ENCODE measurements at regions not wholly inside any gene's neighbourhood (a gene's known extent, or its start where the extent isn't known, plus 50 kb on each side); places are given as distances from the start of the nearest gene placed in this dataset.

DNA sequence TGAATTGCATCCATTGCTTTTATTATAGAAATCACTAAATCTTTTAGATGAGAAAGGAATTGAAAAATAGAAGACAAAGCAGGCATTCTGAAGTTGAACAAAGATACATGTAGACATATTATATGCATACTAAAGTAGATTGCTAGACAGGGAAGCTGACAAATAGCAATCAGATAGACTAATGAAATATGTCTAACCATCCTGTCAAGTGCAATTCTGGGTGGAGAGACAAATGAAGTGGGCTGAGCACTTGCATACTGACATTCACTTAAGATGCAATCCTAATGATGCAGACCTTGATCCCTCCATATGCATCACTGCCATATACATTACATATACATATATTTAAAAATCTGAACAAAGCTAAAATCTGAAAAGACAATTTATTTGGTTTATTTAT, 1130.0 kb upstream of the CDH6 start:
- no peak for DNase-seq

DNA sequence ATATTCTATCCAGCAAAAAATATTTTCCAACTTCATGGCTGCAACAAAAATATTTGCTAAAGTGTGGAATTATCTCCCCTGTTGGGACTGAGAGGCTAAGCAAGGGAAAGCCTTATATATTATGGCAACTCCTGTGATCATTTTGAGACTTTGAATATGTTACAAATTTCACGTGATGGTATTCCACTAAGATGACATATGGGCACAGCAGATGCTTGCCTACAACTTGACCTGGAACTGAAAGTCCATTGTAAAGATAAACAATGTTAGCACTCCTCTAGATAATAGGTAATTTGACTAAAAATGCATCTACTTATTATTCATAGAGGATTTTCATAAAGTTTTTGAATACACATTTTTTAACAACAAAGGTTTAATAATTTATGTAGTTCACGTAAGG, 1141.5 kb upstream of the CDH6 start:
- DNase-seq, result no peak

DNA sequence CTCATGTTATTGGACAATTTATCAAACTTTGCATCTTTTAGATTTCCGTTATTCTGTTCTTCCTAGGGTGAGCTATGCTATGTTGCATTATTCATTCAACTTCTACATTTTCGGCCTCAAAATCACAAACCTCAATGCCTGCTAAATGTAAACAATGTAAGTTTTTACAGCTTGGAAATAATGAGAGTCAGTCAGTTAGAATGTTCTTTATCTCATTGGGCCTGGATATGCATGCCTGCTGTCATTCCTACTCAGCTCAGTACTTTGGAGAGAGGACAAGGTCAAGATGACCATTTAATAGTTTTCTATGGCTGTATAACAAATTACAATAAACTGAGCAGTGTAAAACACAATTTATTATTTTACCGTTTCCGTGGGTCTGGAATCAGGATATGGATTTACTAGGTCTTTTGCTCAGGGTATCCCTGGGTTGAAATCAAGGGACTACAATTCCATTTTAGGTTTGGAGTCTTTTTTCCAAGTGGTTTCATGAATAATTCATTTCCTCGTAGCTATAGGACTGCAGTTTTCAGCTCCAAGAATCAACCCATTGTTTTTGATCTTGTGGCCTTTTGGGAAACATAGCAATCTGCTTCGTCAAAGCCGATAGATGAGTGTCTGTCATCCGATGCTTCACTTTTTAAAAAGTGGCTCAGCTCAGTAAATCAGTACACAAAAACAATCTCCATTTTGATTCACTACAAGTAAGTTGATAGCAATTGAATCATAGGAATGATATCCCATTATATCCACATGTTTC, 1143.2 kb upstream of the CDH6 start:
- no peak for DNase-seq

DNA sequence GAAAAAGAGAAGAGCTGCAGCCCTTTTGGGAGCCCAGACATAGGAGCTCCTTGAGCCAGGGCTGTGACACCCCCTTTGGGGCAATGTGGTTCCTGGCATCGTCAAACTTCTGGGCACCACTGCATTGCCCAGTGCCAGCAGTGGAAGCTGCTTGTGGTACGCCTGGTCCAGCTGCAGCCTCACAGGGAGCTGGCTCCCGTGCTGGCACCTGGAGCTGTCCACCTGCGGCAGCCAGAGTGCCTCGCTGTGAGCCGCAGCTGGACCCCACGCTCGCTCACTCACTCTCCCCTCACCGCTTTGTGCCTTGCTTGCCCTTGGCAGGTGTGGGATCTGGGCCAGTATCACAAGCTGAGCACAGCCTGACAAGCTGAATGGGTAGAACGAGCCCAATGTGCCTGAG, 1150.8 kb upstream of the CDH6 start:
- DNase-seq, result no peak

DNA sequence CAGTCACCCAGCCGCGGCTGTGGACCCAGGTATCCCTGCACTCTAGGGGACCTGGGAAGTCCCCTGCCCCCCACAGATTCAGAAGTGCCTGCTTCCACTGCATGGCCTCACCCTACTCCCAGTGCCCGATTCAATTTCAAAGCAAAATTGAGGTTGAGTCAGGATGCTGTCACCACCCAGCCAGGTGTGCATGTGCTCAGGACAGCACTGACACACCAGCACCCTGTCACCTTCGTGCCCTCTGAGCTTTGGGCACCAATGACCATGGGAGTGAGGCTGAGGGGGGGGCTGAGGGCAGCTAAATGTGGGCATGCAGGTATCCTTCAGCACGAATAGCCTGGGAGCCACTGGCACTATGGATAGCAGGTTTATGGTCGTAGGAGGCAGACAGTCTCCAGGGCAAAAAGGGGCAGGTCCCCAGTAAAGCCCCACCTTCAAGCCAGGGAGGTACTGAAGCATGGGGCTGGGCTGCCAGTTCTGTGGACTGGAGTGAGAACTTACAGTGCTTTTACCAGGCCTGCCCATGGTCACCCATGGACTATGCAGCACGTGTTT, 1151.6 kb upstream of the CDH6 start:
- DNase-seq, result no peak

DNA sequence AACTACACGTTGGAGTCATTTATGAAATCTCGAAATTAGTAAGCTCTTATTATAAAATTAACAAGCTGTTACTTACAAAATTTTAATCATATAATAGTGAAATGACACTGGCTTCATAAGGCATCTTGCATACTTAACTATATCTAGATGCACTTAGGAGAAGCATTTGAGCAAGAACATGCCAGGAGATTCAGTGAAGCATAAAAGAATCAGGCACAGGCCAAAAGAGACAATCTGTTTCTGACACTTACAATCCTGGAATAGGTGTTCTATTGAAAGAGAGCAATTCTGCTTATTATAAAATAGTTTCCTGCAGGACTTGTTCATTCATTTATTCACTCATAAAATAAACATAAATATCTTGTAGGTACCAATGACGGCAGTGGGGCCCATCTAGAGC, 1152.2 kb upstream of the CDH6 start:
- DNase-seq, result no peak

DNA sequence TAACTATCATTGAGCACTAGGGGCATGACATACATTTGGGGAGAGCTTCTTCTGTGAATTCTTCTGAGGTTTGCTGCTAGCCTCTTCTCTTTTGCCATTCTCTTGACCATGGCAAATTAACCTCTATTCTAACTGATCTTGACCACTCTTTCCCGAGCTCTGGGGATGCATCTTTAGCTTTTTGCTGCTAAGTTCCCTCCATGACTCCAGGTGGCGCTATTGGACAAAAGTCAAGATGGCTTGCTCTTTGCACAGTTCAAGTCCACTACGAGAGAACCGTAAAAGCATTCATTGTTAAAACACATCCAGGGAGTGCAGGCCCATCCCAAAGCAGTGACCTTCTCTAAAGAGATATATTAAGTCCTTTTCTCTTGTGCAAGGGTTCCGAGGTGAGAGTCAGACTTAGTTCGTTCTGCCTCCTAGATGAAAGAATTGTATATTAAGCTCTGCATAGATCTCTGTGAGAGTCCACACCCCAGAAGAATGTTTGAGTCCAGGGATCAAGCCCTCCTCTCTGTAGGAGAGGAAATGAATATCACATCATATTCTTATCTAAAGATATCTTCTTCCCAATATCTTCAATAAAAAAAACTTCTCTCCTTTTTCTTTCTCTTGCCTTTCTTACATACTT, 1152.9 kb upstream of the CDH6 start:
- peak; percentile 31 for DNase-seq

DNA sequence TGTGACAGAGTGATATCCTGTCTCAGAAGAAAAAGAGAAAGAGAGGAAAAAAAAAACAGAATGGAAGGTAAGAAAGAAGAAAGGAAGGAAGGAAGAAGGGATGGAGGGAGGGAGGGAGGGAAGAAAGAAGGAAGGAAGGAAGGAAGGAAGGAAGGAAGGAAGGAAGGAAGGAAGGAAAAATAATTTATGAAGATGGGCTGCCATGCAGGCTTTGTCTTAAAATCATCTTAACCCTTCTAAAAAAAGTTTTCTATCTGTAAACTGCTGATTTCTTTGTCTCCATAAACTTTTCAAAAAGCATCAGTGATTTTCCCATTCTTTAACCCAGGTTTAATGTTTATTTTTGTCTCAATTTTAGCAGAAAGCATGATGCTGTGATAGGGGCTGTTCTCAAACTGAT, 1154.1 kb upstream of the CDH6 start:
- no peak for DNase-seq

DNA sequence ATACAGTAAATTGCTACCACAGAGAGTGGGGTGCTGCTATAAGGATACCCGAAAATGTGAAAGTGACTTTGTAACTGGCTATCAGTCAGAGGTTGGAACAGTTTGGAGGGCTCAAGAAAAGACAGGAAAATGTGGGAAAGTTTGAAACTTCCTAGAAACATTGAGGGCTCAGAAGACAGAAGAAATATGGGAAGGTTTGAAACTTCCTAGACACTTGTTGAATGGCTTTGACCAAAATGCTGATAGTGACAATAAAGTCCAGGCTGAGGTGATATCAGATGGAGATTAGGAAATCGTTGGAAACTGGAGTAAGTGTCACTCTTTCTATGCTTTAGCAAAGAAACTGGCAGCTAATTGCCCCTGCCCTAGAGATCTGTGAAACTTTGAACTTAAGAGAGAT, 1158.6 kb upstream of the CDH6 start:
- no peak for DNase-seq

DNA sequence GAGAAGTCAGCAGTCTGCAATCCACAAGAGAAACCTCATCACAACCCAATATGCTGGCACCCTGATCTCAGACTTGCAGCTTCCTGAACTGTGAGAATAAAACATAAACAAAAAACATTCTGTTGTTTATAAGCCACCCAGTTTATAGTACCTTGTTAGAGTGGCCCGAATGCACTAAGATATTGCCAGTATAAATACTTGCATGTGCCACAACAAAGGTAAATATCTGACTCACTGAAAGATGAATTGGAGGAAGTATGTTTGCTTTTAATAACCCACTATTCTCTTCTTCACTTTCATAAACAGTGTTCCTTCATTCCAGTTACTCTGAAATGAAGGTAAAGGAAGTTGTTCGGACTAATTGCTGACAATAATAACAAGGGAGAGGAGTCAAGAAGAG, 1163.4 kb upstream of the CDH6 start:
- DNase-seq, result no peak

DNA sequence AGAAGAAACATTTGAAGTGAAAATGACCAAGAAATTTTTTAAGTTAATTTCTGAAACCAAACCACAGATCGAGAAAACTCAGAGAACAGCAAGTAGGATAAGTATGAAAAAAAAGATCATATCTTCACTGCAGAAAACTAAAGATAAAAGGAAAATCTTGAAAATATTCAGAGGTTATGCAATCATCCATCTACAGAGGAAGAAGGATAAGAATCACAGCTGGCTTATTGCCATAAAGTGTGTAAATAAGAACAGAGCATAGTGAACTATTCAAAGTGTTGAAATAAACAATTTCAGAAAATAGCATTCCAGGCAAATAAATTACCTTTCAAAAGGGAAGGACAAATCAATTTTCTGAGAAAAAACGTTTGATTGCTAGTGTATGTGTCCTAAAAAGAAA, 1191.7 kb upstream of the CDH6 start:
- no peak for DNase-seq

DNA sequence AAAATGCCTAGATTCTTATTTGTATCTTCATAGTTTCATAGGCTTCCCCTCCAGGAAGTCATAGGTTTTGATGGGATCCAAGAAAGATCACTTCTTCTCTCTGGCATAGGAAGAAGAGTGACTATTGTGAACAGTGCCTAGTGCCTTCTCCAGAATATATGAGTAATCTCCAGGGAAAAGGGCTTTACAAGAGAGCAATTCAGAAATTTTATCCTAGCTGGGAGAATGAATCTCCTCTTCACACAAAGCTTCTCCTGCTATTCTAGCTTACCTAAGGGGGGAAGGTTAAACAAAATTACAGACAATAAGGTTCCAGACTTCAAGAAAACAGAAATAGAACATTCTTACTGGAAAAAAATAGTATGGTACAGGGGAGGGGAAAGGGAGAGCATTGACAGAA, 1193.3 kb upstream of the CDH6 start:
- no peak for DNase-seq

DNA sequence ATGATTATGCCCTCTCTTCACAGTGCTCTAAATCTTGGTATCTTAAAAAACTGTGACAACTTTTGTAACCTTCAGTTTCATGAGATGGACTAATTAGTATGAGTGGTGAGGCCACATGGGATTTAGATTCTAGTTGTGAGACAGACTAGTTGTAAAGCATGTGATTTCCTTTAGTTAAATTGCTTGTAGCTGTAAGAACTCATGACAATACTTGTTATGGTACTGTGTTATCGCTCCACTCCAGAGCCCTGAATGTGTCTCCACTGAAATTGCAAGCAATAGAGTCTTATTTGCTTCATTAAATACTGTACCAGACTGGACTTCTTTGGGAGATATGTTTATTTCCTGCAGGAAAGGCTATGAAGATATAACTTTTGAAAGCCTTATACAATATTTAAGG, 1198.3 kb upstream of the CDH6 start:
- DNase-seq, result no peak

DNA sequence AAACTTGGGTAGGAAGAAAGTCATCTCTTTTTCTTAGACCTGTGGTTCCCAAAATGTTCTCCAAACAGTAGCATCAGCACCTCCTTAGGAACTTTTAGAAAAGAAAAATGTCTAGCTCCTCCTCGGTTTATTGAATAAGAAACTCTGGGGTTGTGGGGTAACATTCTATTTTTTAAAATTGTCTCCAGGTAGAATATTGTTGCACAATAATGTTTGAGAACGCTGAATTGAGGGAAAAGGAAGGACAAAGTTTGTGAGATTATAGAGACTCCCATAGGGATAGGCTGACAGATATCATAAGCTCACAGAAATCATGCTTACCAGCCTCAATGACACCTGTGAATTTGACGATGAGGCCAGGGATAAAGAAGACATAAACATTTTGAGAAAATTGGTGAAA, 1199.0 kb upstream of the CDH6 start:
- no peak for DNase-seq

DNA sequence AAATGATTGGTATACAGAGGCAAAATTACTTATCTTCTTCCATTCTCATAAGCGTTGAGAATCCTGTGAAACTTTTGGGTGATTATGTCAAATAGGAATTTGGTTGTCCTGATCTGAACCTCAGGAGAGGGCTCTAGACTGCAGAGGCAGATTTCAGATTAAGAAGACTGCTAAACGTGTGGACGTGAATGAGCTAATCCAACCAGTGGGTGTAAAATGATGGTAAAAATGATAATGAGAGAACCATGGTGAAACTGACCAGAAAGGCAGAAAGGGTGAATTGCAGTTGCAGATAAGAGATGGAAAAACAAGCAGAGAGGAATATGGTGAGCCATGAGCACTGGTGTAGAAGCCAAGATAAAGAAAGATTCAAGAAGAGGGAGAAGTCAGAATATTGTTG, 1200.2 kb upstream of the CDH6 start:
- no peak for DNase-seq

DNA sequence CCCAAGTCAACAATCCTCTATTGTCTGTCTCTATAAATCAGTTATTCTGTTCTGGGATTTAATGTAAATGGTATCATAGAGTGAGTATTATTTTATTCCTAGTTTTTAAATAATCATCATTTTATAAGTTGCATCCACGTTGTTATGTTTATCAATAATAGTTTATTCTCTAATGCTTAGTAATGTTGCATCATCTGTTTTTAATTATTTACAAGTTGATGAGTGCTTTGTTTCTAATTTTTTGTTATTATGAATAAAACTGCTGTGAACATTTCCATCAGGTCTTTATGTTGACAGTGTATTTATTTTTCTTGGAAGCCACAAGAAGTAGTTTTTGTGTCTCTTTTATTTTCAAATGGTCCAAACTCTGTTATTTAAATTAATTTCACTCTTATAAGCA, 1201.2 kb upstream of the CDH6 start:
- DNase-seq, result no peak

DNA sequence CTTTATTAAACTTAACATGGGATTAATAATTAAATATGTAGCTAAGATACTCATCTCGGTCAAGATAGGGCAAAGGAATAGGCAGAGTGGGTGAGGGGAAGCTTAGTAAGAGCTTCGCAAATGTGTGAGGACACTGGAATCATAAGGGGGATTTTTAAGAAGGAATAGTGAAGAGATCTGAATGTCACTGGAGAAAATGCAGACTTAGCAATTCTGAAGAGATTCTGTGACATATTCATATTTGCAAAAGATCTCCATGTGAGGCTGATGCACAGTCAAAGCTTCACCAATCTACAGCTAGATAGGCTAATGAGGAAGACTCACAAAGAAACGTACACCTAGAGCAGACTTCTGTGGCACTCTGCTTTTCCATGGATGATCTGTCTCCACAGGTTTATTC, 1202.8 kb upstream of the CDH6 start:
- DNase-seq, result no peak

DNA sequence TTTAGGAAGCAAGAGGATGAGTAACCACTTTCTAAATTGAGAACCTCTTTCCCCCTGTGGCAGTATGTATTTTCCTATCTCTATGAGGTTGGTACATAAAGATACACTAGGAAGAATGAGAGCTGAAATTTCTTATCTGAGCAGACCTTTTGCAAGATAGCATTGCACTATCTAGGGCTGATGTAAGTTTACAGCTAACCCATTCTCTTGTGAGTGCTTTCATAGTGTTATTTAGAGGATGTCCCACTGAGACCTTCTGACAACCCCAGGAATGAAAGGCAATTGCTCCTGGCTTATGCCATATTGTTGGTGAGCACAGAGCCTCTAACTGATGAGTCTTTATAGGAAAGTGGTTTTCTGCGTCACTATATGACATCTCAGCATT, 1209.3 kb upstream of the CDH6 start:
- no peak for DNase-seq

DNA sequence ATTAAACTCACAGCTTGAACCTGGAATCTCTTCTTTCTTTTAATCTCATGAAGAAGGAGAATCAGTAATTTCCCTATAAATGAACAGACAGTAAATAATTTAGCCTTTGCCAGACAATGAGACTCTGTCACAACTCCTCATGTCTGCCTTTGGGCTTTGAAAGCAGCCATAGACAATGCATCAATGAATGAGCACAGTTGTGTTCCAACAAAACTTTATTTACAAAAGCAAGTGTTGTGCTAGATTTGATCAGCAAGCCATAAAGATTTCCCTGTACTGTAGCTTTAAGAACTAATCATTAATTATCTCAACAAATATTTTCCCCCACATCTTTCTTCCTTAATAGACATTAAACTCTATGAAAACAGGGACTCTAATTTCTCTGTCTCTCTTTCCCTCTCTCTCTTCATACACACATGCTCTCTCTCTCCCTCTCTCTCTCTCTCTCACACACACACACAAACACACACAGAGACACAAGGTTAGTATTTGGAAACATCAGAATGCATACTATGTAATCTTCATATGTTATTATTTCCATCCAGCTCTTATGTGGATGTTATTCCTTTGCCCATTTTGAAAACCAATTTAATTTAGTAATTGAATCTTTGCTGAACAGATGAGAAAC, 1209.8 kb upstream of the CDH6 start:
- DNase-seq, result no peak

DNA sequence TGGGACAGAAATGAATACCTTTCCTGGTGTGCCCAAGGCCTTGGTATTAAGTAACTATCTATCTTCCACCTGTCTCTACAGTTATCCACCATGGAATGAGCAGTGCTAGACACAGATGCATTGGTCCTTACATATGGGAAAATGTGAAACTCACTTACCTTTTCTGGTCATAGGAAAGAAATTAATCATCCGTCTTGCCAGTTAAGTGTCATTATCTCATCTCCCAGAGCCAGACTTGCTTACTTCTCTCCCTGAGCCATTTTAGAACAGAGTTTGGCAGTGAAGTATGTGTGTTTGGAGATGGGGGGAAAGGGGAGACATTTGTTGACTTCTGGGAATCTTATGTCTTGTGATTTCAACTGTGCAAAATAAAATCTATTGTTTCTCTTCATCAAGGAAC, 1211.0 kb upstream of the CDH6 start:
- DNase-seq, result no peak

DNA sequence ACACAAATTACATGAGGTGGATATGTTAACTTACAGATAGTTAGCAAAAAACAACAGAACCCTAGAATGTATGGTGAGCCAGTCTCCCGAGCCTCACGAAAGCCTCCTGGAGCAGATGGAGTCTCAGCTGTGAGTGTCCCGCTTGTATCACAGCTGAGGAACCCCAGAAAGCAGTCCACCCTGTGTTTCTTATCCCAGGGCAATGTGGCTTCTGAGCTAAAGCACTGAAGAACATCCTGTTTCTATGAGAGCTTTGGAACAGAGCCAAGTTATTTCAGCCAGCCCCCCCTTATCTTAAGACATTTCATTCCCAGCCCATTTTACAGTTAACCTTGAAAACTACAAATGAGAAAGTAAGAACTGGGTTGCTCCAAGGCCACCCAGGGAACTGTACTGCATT, 1220.9 kb upstream of the CDH6 start:
- DNase-seq, result no peak

DNA sequence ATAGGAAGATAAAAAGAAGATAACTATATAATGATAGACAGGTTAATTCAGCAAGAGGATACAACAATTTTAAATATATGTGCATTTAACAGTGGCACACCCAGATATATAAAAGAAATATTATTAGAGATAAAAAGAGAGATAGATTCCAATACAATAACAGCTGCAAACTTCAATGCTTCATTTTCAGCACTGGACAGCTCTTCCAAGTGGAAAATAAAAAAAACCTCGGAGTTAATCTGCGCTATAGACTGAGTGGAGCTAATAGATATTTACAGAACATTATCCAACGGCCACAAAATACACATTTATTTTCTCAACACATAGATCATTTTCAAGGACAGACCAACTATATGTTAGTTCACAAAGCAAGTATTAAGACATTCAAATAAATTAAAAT, 1229.5 kb upstream of the CDH6 start:
- no peak for DNase-seq

DNA sequence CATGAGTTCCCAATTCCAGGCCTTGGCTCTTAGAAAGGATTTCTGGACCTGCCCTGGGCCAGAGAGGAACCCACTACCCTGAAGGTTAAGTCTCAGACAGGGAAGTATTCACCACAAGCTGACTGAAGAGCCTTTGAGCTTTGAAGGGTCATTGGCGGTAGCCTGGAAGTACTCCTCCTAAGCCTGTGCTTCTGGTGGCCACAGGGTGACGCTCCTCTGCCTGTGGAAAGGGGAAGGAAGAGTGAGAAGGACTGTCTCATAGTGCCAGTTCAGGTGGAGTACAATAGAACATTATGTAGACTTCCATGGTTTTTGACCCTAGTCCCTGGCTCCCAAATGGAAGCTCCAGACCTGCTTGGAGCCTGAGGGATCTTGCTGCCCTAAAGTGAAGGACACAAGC, 1233.2 kb upstream of the CDH6 start:
- no peak for DNase-seq
